H4 (cell line): ENCODE measurements at regions not wholly inside any gene's neighbourhood (a gene's known extent, or its start where the extent isn't known, plus 50 kb on each side); places are given as distances from the start of the nearest gene placed in this dataset.

ENCODE experiments used
- DNase-seq: peaks from one replicate; pipeline ENCODE4 v3.0.0-alpha.2; 2015; ENCODE audit warnings: low spot score

DNA sequence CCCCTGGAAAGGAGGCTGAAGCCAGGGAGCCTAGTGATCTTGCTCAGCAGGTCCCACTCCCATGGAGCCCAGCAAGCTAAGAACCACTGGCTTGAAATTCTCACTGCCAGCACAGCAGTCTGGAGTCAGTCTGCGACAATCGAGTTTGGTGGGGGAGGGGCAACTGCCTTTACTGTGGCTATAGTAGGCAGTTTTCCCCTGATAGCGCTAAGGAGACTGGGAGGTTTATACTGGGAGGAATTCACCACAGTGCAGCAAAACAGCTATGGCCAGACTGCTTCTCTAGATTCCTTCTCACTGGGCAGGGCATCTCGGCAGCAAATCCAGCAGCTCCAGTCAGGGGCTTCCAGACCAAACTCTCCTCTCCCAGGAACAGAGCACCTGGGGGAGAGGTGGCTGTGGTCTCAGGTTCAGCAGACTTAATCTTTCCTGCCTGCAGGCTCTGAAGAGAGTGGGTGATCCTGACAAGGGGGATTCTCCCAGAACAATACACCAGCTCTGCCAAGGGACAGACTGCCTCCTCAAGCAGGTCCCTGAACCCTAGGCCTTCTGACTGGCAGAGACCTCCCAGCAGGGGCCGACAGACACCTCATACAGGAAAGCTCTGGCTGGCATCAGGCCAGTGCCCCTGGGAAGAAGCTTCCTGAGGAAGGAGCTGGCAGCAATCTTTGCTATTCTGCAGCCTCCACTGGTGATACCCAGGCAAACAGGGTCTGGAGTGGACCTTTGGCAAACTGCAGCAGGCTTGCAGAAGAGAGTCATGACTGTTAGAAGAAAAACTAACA lies 548.5 kb upstream of the NEGR1 start:
- no peak for DNase-seq

DNA sequence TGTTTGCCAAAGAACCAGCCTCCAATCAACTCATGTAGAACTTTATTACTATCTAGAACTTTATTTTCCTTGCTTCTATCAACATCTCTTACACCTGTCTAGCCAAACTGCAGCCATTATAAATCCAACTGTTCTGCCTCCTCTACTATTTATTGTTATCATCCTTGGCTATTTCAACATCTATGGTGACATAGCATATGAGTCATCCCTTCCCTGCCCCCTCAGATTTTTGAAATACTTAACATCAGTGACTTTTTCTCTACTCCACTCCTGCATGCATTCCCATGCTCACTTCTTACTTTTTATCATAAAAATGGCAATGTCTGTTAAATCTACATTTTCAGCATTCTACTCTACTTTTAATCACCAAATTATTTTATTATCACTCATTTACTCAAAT lies 544.9 kb upstream of the NEGR1 start:
- DNase-seq: peak; percentile 46

DNA sequence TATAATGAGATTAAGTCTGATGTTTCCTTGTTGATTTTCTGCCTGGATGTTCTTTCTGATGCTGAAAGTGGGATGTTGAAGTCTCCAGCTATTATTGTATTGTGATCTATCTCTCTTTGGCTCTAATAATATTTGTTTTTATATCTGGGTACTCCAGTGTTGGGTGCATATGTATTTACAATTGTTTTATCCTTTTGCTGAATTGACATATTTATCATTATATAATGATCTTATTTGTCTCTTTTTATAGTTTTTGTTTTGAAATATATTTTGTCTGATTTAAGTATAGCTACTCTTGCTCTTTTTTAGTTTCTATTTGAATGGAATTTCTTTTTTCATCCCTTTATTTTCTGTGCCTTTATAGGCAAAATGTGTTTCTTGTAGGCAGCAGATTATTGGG lies 522.2 kb upstream of the NEGR1 start:
- DNase-seq: no peak

DNA sequence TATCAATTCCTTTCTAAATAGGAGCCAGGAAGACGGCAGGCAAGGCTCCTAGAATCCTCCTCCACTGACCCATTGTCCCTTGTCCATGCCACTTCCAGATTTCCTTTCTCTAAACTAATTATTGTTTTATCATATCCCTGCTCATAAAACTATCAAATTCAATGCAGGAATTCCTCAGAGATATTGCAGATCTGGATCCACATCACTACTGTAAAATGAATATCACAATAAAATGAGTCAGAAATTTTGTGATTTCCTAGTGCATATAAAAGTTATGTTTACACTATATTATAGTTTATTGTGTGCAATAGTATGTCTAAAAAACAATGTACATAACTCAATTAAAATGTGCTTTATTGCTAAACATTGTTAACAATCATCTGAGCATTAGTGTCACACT lies 498.7 kb upstream of the NEGR1 start:
- DNase-seq: no peak

DNA sequence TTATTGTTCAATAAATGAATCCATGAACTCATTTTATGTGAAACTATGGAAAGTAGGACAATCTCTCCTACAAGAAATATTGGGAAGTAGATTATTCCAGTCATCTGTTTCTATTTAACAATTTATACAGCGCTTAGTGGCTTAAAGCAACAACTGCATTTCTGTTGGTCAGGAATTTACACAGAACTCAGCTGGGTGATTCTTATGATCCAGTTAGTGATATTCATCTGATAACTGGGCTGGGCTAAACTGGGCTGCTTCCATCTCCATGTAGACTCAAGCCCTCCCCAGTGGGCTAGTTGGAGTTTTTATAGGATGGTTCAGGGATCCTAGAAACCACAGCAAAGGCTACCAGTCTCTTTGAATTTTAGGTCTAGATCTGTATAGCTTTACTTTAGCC lies 497.9 kb upstream of the NEGR1 start:
- no peak for DNase-seq

DNA sequence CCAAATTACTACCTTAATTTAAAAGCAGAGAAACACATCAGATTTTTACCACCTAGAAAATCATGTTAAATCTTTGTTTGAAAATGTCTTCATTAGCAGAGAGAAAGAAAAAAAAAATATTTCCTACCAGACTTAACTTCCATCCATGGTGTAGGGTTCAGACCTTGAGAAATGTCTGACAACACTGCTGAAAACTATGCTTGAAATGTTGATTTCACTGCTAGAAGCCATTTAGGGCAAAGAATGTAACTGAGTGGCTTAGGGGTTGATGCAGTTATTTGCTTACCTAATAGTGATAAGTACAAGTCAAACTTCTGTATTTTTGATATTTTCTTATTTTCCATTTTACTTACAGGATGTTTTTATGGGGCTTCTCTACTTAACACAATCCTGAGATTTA lies 495.6 kb upstream of the NEGR1 start:
- no peak for DNase-seq

DNA sequence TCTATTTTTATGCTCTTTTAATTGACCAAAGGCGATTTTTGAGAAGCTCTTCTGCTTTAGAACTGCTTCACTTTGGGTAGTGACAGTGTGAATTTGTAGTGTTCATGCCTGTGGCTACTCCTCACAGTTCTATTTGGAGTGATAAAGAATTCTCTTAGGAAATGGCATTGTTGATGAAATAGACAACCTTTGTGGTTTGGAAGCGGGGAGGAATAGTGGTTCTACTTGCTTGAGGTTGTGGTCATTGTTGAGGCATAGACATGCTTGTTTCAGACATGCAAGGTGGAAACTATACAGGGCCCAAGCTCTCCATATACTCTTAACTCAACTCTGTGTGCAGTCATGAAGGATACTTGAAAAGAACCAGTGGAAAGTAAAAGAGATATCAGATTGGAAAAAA lies 481.1 kb upstream of the NEGR1 start:
- no peak for DNase-seq

DNA sequence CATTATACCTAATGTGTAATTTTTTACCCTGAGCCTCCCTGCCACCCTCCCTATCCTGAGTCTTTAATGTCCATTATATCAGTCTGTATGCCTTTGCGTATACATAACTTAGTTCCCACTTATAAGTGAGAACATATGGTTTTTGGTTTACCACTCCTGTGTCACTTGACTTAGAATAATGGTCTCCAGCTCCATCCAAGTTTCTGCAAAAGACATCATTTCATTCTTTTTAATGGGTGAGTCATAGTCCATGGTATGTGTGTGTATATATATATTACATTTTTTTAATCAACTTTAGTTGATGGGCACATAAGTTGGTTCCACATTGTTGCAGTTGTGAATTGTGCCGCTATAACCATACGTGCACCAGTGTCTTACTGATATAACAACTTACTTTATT lies 477.1 kb upstream of the NEGR1 start:
- no peak for DNase-seq

DNA sequence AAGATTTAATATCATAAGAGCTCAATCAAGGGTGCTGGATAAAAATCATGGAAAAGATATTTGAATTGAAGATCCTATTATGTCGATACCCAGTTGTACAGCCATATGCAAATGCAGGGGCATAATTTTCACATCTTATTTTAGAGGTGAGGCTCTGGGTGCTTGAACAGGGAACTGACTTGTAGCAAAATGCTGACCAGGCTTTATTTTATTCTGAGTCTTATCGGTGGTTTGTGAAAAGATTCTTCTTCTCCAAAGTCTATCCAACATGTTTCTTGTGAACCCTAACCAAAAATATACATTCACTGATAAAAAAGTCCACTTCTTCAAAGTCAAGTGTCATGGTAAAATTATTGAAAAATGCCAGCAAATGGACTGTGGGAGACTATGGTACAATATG lies 475.5 kb upstream of the NEGR1 start:
- no peak for DNase-seq

DNA sequence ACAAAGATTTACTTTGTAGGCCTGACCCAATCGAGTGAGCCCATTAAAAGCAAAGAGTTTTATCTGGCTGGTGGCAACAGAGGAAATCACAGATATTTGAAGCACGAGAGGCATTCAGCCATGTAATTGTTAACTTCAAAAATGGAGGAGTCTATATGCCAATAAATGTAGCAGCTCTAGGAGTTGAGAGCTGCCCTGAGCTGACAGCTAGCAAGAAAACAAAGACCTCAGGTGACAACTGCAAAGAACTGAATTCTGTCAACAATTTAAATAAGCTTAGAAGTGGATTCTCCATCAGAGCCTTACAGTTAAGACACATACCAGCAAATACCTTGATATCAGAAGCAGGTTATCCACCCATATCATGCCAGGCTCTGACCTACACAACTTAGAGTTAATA lies 463.1 kb upstream of the NEGR1 start:
- DNase-seq: no peak

DNA sequence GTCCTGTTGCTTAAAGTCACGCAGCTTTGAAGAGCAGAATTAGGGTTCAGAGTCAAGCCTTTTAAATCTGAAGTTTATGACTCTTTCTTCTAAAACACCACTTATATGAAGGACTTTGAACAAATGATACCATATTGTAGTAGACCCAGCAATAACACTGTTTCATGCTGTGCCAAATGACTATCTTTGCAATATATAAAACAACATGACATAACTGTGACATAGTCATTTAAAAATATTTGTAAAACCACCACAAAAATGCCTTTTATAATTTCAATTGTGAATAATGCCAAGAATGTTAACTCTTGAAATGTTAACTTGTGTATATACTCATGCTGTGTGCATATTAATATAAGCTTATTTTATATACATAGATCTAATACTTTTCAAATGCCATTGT lies 452.1 kb upstream of the NEGR1 start:
- no peak for DNase-seq

DNA sequence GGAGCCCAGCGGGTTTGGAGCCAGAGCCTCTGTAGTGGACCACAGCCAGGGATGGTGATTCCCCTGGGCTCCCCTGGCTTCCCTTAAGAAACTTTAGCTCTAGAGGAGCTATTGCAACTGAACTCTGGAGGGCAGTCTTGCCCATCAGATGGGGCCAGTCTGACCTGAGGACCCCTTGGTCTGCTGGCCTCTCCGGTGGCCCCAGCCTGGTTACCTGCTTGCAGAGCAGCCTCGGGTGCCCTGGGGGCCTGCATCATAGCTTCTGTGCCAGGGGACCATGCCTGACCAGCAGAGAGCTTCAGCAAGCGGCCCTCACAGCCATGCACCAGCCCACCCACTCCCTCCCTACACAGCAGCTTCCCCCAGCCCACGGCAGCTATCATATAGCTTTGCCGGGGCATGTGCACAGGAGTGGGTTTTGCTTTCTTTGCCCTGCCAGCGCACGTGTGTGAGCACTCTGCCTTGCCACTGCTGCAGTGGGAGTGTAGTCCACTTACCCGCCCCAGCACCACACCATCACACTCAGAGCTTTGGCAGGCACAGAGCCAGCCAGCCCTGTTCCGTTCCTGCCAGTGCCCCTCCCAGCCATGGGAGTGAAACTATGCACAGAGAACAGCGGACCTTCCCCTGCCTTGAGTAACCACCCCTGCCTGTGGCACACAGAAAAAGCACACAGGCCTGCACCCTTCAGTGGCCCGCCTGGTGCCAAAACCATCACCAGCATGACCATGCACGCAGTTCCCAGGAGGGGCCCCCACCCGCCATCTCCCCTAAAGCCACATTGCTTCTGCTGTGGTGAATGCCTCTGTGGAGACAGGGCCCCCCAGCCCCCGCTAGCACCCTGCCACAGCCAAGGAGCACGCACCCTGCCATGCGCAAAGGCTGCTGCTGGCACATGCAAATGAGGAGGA lies 442.9 kb upstream of the NEGR1 start:
- DNase-seq: no peak

DNA sequence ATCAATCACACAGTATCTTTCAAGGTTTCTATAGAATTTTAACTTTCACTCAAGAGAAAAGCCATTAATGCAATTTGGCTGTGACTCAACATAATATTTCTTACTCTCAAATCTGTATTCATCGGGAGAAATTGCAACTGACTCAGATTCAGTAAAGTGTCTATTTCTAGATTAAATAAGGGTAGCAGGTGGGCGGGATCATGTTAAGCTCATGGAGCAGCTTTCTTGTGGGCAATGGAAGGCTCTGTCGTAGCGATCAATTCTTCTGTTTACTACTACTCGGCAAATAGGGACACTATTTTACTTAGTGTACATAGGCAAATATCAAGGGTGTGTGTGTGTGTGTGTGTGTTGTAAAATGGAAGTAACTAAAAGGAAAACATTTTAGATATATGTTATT lies 423.6 kb upstream of the NEGR1 start:
- DNase-seq: no peak

DNA sequence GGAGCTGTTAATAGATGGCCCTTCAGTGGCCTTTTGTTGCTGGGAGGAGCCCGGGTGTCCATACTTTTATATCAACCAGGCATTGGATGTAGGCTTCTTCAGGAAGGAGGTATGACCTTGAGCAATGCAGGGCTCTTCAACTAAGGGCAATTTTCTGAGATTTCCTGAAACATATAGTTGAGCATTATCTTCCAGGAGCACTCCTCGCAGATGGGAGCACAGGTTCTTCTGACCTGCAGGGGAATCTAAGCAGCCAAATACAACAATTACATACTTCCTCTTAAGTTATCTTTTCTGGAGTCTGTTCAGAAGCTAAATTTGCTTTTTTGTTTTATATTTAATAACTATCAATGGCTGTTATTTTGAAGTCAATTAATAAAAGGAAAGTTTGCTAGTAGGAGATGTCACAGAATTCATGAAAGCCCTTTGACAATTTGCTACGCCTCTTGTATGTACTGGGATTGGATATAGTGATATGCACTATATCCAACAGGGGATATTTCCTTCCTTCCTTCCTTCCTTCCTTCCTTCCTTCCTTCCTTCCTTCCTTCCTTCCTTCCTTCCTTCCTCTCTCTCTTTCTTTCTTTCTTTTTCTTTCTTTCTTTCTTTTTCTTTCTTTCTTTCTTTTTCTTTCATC lies 422.6 kb upstream of the NEGR1 start:
- no peak for DNase-seq

DNA sequence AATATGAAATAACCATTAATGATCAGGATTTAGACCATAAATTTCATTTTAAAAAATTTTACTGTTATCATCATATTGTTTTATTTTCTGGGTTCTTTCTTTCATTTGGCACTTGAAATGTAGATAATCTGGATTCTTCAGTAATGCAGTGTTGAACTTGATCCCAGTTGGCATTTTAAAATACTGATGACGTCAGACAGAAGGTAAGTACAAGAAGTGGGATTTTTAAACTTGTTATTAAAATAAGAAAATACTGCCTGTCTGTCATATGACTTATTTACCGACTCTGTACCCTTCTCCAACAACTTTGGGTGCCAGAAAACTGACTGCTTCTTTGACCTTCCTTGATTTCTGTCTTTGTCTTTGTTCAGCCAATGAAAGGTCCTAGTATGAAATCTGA lies 415.1 kb upstream of the NEGR1 start:
- DNase-seq: no peak

DNA sequence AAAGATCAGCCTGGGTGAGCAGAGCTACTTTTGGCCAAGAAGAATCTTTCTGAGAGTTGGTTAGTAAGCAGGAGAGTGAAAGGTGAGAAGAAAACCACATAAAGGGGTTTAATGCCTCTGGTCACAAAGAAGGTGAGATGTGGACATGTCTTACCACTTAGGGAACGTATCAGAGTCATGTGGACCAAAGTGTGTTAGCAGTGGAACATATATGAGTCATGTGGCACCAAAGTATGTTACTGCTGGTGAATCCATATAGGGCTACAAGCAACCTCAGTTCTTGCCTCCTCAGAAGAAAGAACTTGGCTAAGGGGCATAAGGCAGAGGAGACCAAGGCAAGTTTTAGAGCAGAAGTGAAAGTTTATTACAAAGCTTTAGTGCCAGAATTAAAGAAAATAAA lies 411.6 kb upstream of the NEGR1 start:
- no peak for DNase-seq

DNA sequence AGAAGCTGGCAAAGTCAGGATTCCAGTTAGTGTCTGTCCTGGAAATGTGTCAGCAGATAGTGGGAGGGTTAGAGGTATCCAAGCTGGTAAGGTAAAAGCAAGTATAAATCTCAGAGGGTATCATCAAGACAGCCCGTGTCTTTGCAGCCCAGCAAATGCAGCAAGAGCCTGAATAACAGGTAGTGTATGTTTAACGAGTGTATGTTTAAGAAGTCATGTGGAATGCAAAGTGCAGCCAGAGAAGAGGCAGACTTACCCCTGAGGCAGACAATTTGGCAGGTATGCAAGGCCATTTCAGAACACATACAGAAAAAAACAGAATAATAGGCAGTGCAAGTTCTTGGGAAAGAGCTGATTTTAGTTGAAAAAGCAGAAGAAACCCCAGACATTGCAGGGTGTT lies 411.0 kb upstream of the NEGR1 start:
- DNase-seq: no peak

DNA sequence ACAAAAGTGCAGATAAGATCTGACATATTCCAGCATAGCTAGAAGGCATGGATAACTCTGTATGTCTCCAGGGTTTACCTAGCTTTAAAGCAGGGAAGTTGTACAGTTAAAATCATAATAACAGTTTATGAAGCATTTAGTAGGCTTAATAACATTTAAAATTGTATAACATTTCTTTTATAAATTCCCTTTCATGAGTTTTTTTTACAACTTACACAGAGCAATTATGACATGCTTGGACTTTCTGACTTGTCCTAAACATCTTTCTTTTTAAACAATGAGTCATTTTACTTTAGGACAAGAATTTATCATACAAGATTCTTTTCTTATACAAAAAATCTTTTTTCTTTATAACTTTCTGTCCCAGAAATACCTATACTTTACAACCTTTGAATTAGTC lies 408.5 kb upstream of the NEGR1 start:
- DNase-seq: no peak

DNA sequence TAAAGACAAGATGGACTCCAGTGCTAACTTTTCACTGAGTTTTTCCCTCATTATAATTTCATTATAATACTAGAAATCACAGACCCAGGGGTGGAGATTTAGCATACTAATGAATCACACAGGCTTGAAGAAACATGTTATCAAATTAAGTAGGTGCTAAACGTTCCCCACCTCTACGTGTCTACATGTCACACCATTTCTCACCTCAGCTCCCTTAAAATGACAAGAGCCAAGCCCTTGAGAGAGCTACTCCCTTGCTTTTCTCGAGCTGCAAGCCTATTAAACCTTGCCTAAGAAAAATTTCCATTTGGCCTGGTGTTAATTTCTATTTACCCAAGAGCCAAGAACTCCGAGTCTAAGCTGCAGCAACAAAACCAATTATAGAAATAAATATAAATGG lies 396.3 kb upstream of the NEGR1 start:
- no peak for DNase-seq

DNA sequence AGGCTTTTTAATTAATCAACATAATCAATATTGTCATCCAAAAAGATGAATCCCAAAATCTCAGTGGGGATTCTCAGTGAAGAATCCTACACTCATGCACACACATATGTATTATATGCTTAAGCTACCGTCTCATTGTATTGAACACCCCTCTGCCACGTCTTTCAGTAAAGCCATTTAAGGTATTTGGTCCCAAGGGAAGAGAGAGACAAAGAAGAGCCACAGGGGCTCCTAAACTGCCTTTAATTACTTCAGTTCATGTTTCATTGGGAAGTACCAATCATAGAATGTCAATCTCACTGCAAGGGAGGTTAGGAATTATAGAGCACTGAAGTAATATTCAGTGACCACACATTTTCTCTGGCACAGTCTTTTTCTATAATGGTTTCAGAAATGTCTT lies 388.6 kb upstream of the NEGR1 start:
- no peak for DNase-seq

DNA sequence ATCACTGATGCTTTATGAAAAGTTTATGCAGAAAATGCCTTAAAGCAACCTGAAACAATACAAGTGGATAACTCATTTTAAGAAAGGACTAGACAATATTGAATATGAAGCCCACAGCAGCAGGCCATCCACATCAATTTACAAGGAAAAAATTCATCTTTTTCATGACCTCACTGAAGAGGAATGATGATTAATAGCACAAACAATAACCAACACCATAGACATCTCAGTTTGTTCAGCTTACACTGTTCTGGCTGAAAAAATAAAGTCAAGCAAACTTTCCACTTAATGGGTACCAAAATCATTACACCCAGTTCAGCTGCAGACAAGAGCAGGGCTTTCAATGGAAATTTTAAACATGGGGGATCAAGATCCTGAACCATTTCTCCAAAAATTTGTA lies 380.6 kb upstream of the NEGR1 start:
- DNase-seq: no peak

DNA sequence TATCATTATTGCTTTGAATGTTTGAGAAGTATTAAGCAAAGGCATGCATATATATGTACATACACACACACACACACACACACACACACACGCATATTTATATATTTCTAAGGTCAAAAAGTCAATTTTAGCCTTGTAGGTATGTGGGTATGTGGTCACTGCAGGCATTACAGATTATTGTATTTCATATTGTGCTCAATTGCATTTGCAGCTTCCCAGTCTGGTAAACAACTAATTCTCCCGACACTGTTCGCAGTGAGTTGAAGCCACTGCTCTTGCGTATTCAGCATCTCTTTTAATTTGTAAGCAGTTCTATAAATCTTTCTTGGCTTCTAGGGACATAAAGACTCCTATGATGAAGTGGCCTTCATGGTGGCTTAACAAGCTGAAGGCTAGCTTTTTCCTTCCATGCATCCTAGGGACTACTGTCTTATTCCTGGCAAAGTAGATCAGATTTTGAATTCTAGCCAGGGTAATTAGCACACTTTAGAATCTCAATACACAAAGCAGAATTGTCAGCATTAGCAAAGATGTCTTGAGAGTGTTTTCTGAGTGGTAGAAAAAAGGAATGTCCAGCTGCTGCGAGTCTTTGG lies 368.6 kb upstream of the NEGR1 start:
- no peak for DNase-seq
